Tibial nerve (tissue), 4 donors: ENCODE measurements at regions not wholly inside any gene's neighbourhood (a gene's known extent, or its start where the extent isn't known, plus 50 kb on each side); places are given as distances from the start of the nearest gene placed in this dataset.
"Not testable (repeated sequence)": the region's sequence is repeated elsewhere in the genome, so short reads cannot be mapped to it uniquely, and the experiment has no call there.

Source experiments
- DNase-seq, 2 donors: peaks; one replicate each; pipeline ENCODE4 v3.0.0-alpha.2; 2019; ENCODE audit warnings: low spot score in 2 of 2
- H3K27ac ChIP-seq, 4 donors: fragments of 200-600 bp; sonication (generic) in 3 of 4; one replicate each; pipeline ENCODE4 v1.5.1; 2017 to 2019; ENCODE audit warnings: mild to moderate bottlenecking in 1 of 4
- H3K27me3 ChIP-seq, 2 donors: fragments of 200-600 bp; sonication (generic) in 1 of 2; one replicate each; pipeline versions ENCODE4 v1.5.1 to v1.6.0; 2017 to 2019
- H3K36me3 ChIP-seq, 3 donors: fragments of 200-600 bp; sonication (generic); one replicate each; pipeline ENCODE4 v1.5.1; 2018 to 2019
- H3K4me1 ChIP-seq, 4 donors: fragments of 200-600 bp; sonication (generic) in 3 of 4; one replicate each; pipeline ENCODE4 v1.5.1; 2017 to 2019
- H3K4me3 ChIP-seq, 4 donors: fragments of 200-600 bp; sonication (generic) in 3 of 4; one replicate each; pipeline ENCODE4 v1.5.1; 2017 to 2019; ENCODE audit warnings: mild to moderate bottlenecking in 1 of 4, moderate library complexity in 1 of 4
- H3K9me3 ChIP-seq, 4 donors: fragments of 200-600 bp; sonication (generic) in 3 of 4; one replicate each; pipeline ENCODE4 v1.5.1; 2017 to 2019
- EP300 ChIP-seq, 2 donors: sonication (generic); formaldehyde crosslinking; IDR thresholded peaks; one replicate each; pipeline ENCODE4 v1.6.1; 2017; ENCODE audit warnings: antibody characterized with exemption in 2 of 2, mild to moderate bottlenecking in 1 of 2
- POLR2A ChIP-seq, 2 donors: fragments of 450-650 bp; IDR thresholded peaks; one replicate each; pipeline ENCODE4 v1.6.1; 2017; ENCODE audit warnings: antibody characterized with exemption in 2 of 2, mild to moderate bottlenecking in 2 of 2, moderate library complexity in 2 of 2
- WGBS, 2 donors: methylation state at CpG; one replicate each; pipeline ENCODE4 v1.1.5; 2018; 5-methylcytosine and 5-hydroxymethylcytosine counted together
- TF ChIP-seq, protein P1 (sequence below), 5 experiments: fragments of 200-600 bp in 3 of 5; fragments of 450-650 bp in 2 of 5; sonication (generic) in 3 of 5; IDR thresholded peaks; one replicate each; pipeline ENCODE4 v1.5.1; 2016 to 2019; ENCODE audit warnings: antibody characterized with exemption in 5 of 5, mild to moderate bottlenecking in 3 of 5, moderate library complexity in 2 of 5

DNA sequence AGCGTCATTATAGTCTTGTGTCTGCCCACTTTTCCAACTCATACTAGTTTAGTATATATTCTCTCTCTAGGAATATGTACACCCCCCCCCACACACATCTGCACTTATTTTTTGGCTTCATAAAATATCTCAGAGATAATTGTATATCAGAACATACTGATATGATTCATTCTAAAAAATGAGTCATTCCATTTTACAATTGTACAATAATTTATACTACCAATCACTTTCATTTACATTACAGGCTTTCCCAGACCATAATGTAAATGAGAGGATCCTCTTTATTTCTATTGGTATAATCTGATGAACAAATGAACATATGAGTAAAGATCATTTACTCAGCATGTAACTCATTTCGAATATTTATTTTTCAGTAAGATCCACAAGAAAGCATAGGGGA is 1842.9 kb upstream of the C9orf72 start:
- 79 to 92% methylated on average over 2 of the region's 2 CpGs for whole genome bisulfite sequencing, 2 donors
- H3K9me3 ChIP-seq: no peaks in the 10 kb centered on the region
- no peak for DNase-seq
- no peaks in the 10 kb centered on the region for H3K36me3 ChIP-seq
- no peaks in the 10 kb centered on the region for H3K27me3 ChIP-seq
- H3K27ac ChIP-seq: no peak overlapping the region
- no peak overlapping the region for H3K4me3 ChIP-seq
- H3K4me1 ChIP-seq: no peaks in the 10 kb centered on the region
- no peak for TF ChIP-seq EP300 (IDR thresholded peaks at IDR 0.05)
- no peak for TF ChIP-seq POLR2A (IDR thresholded peaks at IDR 0.05)
- TF ChIP-seq, protein P1, sequence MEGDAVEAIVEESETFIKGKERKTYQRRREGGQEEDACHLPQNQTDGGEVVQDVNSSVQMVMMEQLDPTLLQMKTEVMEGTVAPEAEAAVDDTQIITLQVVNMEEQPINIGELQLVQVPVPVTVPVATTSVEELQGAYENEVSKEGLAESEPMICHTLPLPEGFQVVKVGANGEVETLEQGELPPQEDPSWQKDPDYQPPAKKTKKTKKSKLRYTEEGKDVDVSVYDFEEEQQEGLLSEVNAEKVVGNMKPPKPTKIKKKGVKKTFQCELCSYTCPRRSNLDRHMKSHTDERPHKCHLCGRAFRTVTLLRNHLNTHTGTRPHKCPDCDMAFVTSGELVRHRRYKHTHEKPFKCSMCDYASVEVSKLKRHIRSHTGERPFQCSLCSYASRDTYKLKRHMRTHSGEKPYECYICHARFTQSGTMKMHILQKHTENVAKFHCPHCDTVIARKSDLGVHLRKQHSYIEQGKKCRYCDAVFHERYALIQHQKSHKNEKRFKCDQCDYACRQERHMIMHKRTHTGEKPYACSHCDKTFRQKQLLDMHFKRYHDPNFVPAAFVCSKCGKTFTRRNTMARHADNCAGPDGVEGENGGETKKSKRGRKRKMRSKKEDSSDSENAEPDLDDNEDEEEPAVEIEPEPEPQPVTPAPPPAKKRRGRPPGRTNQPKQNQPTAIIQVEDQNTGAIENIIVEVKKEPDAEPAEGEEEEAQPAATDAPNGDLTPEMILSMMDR (IDR thresholded peaks at IDR 0.05): no peak

DNA sequence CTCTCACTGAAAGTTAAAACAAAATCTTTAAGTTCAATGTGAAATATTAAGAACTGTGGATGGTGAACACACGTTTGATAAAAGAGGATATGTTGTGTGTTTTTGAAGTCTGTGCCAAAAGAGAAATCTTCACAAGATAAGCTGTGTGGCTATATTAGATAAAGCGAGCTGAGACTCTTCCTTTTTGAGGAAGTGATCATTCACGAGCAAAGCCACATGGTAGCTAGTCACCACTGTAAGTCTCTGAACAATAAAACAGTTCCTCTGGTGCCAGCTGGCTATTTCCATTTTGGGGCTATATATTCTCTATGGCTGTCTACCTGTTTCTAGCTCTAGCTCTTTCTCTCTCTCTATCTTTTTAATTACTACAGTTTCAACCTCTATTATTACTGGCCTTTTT is 1849.2 kb upstream of the C9orf72 start:
- Histone ChIP-seq H3K27ac (no peak overlapping the region), H3K36me3 (no peaks in the 10 kb centered on the region), H3K4me1 (no peaks in the 10 kb centered on the region), H3K4me3 (no peak overlapping the region), H3K9me3 (no peaks in the 10 kb centered on the region), H3K27me3 (no peaks in the 10 kb centered on the region)
- DNase-seq: no peak
- TF ChIP-seq POLR2A (IDR thresholded peaks at IDR 0.05) (no peak), EP300 (IDR thresholded peaks at IDR 0.05) (no peak)
- WGBS, 2 donors: 57 to 73% methylated on average over 3 of the region's 3 CpGs

DNA sequence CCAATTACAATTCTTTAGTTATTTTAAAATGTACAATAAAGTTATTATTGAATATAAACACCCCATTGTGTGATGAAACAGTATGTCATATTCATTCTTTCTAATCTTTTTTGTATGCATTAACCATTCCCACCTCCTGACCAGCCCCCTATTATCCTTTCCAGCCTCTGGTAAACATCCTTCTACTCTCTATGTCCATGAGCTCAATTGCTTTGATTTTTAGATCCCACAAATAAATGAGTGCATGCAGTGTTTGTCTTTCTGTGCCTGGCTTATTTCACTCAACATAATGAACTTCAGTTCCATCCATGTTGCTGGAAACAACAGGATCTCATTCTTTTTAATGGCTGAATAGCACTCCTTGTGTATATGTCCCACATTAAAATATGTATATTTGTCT is 1858.9 kb upstream of the C9orf72 start:
- no peak for DNase-seq
- no peak overlapping the region for H3K4me3 ChIP-seq
- H3K36me3 ChIP-seq: no peaks in the 10 kb centered on the region
- no peak overlapping the region for H3K27ac ChIP-seq
- peaks cover 0 to 7% (median 0%) of the 10 kb centered on the region in 4 donors for H3K9me3 ChIP-seq
- TF ChIP-seq POLR2A (IDR thresholded peaks at IDR 0.05) (no peak), EP300 (IDR thresholded peaks at IDR 0.05) (no peak)
- TF ChIP-seq, protein P1 (IDR thresholded peaks at IDR 0.05): no peak
- no peaks in the 10 kb centered on the region for H3K27me3 ChIP-seq
- H3K4me1 ChIP-seq: no peaks in the 10 kb centered on the region

DNA sequence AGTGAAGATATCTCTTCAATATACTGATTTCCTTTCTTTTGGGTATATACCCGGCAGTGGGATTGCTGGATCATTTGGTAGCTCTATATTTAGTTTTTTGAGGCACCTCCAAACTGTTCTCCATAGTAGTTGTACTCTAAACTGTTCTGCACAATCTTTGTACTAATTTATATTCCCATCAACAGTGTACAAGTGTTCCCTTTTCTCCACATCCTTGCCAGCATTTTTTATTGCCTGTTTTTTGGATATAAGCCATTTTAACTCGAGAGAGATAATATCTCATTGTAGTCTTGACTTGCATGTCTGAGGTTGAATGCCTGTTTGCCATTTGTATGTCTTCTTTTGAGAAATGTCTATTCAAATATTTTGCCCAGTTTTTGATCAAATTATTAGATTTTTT is 1859.4 kb upstream of the C9orf72 start:
- not testable (repeated sequence) for H3K4me3 ChIP-seq, H3K36me3 ChIP-seq, DNase-seq, H3K27ac ChIP-seq, H3K9me3 ChIP-seq, H3K27me3 ChIP-seq, H3K4me1 ChIP-seq
- 27 to 29% methylated on average over 2 of the region's 2 CpGs for WGBS, 2 donors

DNA sequence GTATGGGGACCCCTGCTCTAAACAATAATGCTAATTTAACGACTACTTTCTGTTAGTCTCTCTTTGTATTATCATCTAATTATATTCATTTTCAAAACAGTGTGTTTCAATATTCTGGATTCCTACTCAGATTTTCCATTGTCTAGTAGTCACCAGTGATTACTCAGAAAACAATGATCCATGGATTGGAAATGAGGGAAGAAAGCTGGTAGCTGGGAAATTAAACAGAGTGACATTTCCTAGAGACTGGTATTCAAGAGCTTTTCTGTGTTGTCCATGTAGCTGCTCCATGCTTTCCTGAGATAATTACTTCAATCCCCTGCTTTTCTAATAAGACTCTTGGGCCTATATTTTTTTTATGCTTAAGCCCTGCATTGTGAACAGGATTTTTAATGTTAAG is 1862.1 kb upstream of the C9orf72 start:
- DNase-seq: no peak
- no peak for TF ChIP-seq POLR2A (IDR thresholded peaks at IDR 0.05)
- TF ChIP-seq EP300 (IDR thresholded peaks at IDR 0.05): no peak
- TF ChIP-seq, protein P1 (IDR thresholded peaks at IDR 0.05): no peak
- WGBS, 2 donors: 58 to 66% methylated on average over 1 of the region's 1 CpG
- Histone ChIP-seq H3K9me3 (no peaks in the 10 kb centered on the region), H3K27ac (no peak overlapping the region), H3K36me3 (no peaks in the 10 kb centered on the region), H3K4me1 (no peaks in the 10 kb centered on the region), H3K4me3 (no peak overlapping the region), H3K27me3 (no peaks in the 10 kb centered on the region)

DNA sequence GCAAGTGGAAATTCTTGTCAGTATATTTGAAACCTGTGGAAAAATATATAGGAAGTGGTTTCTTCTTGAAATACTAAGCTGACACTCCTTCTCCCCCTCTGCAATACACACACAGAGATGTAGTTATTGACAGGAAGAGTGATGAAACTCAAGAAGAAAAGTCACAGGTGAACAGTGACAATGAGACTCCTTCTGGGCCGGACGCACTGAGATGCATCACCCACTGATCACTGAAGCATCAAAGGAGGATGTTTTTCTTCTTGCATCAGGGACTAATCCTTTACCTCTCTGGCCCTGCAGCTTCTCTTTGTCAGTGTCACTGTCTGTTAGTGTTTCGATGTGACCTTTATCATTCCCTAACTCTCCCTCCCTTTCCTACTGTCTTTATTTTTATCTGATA is 1864.2 kb upstream of the C9orf72 start:
- H3K36me3 ChIP-seq: no peaks in the 10 kb centered on the region
- H3K4me3 ChIP-seq: no peak overlapping the region
- no peak for TF ChIP-seq EP300 (IDR thresholded peaks at IDR 0.05)
- TF ChIP-seq POLR2A (IDR thresholded peaks at IDR 0.05): no peak
- TF ChIP-seq, protein P1 (IDR thresholded peaks at IDR 0.05): no peak
- H3K4me1 ChIP-seq: no peaks in the 10 kb centered on the region
- no peak for DNase-seq
- no peaks in the 10 kb centered on the region for H3K27me3 ChIP-seq
- WGBS, 2 donors: 82 to 87% methylated on average over 3 of the region's 3 CpGs
- no peaks in the 10 kb centered on the region for H3K9me3 ChIP-seq
- H3K27ac ChIP-seq: no peak overlapping the region
